Mesothelial cell of epicardium (in vitro differentiated cells): ENCODE measurements at regions not wholly inside any gene's neighbourhood (a gene's known extent, or its start where the extent isn't known, plus 50 kb on each side); places are given as distances from the start of the nearest gene placed in this dataset.

Experiments
- DNase-seq, 2 experiments: peaks; one replicate each; pipeline ENCODE4 v3.0.0; 2021; ENCODE audit warnings: low spot score in 2 of 2; ENCODE audit not compliant: unreplicated experiment in 2 of 2
- H3K27ac Mint-ChIP-seq: 2 replicates; pipeline ENCODE4 v1.8.0; 2021; ENCODE audit warnings: mixed read lengths
- H3K27me3 Mint-ChIP-seq: 2 replicates; pipeline ENCODE4 v1.8.0; 2021; ENCODE audit warnings: low read depth, mixed read lengths
- H3K36me3 Mint-ChIP-seq: 2 replicates; pipeline ENCODE4 v1.8.0; 2021; ENCODE audit warnings: mixed read lengths
- H3K4me1 Mint-ChIP-seq: 2 replicates; pipeline ENCODE4 v1.8.0; 2021; ENCODE audit warnings: mixed read lengths
- H3K4me3 Mint-ChIP-seq: 2 replicates; pipeline ENCODE4 v1.8.0; 2021; ENCODE audit warnings: mild to moderate bottlenecking, moderate library complexity, mixed read lengths
- H3K9me3 Mint-ChIP-seq: 2 replicates; pipeline ENCODE4 v1.8.0; 2021; ENCODE audit warnings: mixed read lengths
- TF ChIP-seq, protein P1 (sequence below): fragments of 200-600 bp; sonication (generic); IDR thresholded peaks from one replicate; pipeline ENCODE4 v1.5.0; 2021; ENCODE audit warnings: antibody characterized with exemption; ENCODE audit not compliant: unreplicated experiment

DNA sequence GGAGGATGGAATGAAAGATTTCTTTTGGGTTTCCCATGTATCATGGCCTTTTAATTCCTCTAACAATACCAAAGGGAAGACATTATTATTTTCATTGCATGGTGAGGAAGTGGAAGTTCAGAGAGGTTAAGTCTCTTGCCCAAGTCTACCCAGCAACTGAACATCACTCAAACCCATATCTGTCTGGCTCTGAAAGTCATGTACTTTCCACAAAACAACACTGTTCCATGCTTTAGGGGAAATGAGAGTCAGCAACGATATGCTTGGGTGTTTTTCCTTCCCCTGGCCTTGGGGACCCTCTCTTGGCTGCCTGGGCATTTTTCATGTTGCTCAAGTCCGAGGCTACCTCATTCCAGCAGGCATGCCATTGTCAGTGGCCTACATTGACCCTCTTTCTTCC lies 118.8 kb downstream of the ADTRP start:
- no peak for DNase-seq
- no peak overlapping the region for H3K27ac Mint-ChIP-seq
- H3K9me3 Mint-ChIP-seq = peaks cover 18% of the 10 kb centered on the region
- TF ChIP-seq, protein P1, sequence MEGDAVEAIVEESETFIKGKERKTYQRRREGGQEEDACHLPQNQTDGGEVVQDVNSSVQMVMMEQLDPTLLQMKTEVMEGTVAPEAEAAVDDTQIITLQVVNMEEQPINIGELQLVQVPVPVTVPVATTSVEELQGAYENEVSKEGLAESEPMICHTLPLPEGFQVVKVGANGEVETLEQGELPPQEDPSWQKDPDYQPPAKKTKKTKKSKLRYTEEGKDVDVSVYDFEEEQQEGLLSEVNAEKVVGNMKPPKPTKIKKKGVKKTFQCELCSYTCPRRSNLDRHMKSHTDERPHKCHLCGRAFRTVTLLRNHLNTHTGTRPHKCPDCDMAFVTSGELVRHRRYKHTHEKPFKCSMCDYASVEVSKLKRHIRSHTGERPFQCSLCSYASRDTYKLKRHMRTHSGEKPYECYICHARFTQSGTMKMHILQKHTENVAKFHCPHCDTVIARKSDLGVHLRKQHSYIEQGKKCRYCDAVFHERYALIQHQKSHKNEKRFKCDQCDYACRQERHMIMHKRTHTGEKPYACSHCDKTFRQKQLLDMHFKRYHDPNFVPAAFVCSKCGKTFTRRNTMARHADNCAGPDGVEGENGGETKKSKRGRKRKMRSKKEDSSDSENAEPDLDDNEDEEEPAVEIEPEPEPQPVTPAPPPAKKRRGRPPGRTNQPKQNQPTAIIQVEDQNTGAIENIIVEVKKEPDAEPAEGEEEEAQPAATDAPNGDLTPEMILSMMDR = no peak
- H3K4me1 Mint-ChIP-seq = peaks cover 13% of the 10 kb centered on the region
- H3K36me3 Mint-ChIP-seq = no peaks in the 10 kb centered on the region
- no peaks in the 10 kb centered on the region for H3K27me3 Mint-ChIP-seq
- no peak overlapping the region for H3K4me3 Mint-ChIP-seq

DNA sequence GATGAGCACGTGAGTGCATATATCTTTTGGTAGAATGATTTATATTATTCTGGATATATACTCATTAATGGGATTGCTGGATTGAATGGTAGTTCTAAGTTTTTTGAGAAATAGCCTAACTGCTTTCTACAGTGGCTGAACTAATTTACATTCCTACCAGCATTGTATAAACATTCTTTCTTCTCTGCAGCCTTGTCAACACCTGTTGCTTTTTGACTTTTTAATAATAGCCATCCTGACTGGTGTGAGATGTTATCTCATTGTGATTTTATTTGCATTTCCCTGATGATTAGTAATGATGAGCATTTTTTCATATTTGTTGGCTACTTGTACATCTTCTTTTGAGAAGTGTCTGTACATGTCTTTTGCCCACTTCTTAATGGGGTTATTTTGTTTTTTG lies 116.3 kb downstream of the ADTRP start:
- no peak for DNase-seq
- Mint-ChIP-seq H3K36me3 (no peaks in the 10 kb centered on the region), H3K9me3 (peaks cover 18% of the 10 kb centered on the region), H3K4me3 (no peak overlapping the region), H3K27me3 (no peaks in the 10 kb centered on the region), H3K27ac (no peak overlapping the region), H3K4me1 (peaks cover under 1% of the 10 kb centered on the region)
- TF ChIP-seq, protein P1 = no peak

DNA sequence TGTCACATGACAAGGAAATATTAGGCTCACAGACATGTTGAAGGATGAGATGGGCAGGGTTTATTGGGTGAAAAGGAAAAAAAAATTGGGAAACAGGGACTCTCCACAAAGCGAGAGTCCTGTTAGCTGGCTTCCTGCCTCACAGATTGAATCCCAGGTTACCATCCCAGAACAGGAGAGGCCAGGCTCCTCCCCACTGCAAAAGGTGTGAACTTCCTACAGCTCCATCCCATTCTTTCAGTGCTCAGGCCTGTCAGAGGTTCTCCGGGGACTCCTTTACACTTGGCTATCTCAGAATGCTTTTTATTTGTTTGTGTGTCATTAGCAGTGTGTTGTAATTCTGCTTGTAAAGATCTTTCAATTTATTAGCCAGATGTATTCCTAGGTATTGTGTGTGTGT lies 115.1 kb downstream of the ADTRP start:
- TF ChIP-seq, protein P1 = no peak
- H3K4me3 Mint-ChIP-seq = no peak overlapping the region
- peaks cover 18% of the 10 kb centered on the region for H3K9me3 Mint-ChIP-seq
- no peaks in the 10 kb centered on the region for H3K36me3 Mint-ChIP-seq
- no peaks in the 10 kb centered on the region for H3K27me3 Mint-ChIP-seq
- peaks cover 3% of the 10 kb centered on the region for H3K4me1 Mint-ChIP-seq
- DNase-seq = no peak
- H3K27ac Mint-ChIP-seq = no peak overlapping the region
